ENCODE measurements at regions not wholly inside any gene's neighbourhood (a gene's known extent, or its start where the extent isn't known, plus 50 kb on each side); places are given as distances from the start of the nearest gene placed in this dataset.
"Not testable (repeated sequence)": the region's sequence is repeated elsewhere in the genome, so short reads cannot be mapped to it uniquely, and the experiment has no call there.

DNA sequence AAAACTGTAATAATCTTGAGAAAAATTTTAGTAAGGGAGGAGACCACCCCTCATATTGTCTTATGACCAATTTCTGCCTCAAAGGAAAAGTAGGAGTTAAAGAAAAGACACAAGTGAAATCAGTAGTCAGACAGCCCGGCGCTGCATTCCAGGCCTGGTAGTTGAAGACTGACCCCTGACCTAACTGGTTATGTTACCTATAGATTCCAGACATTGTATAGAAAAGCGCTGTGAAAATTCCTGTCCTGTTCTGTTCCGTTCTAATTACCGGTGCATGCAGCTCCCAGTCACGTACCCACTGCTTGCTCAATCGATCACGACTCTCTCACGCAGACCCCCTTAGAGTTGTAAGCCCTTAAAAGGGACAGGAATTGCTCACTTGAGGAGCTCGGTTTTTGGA is 587.9 kb upstream of the SLC8A1 start:
- TF ChIP-seq, protein P1, sequence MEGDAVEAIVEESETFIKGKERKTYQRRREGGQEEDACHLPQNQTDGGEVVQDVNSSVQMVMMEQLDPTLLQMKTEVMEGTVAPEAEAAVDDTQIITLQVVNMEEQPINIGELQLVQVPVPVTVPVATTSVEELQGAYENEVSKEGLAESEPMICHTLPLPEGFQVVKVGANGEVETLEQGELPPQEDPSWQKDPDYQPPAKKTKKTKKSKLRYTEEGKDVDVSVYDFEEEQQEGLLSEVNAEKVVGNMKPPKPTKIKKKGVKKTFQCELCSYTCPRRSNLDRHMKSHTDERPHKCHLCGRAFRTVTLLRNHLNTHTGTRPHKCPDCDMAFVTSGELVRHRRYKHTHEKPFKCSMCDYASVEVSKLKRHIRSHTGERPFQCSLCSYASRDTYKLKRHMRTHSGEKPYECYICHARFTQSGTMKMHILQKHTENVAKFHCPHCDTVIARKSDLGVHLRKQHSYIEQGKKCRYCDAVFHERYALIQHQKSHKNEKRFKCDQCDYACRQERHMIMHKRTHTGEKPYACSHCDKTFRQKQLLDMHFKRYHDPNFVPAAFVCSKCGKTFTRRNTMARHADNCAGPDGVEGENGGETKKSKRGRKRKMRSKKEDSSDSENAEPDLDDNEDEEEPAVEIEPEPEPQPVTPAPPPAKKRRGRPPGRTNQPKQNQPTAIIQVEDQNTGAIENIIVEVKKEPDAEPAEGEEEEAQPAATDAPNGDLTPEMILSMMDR (IDR thresholded peaks at IDR 0.05): not testable (repeated sequence)
- not testable (repeated sequence) for TF ChIP-seq EP300 (IDR thresholded peaks at IDR 0.05)

Measured in sigmoid colon (tissue), 4 donors.